Left hindlimb (tissue), 1 donor: ENCODE measurements at regions not wholly inside any gene's neighbourhood (a gene's known extent, or its start where the extent isn't known, plus 50 kb on each side); places are given as distances from the start of the nearest gene placed in this dataset.
"Not testable (repeated sequence)": the region's sequence is repeated elsewhere in the genome, so short reads cannot be mapped to it uniquely, and the experiment has no call there.

Source experiments
- DNase-seq: peaks from one replicate; pipeline ENCODE4 v3.0.0-alpha.2; 2018

GRCh38 chr4:71081192-71081591 lies 87.7 kb downstream of the DCK start:
- no peak for DNase-seq

GRCh38 chr4:71093745-71094144 lies 100.3 kb downstream of the DCK start:
- DNase-seq = no peak

GRCh38 chr4:71094201-71094600 lies 100.8 kb downstream of the DCK start:
- no peak for DNase-seq

DNA sequence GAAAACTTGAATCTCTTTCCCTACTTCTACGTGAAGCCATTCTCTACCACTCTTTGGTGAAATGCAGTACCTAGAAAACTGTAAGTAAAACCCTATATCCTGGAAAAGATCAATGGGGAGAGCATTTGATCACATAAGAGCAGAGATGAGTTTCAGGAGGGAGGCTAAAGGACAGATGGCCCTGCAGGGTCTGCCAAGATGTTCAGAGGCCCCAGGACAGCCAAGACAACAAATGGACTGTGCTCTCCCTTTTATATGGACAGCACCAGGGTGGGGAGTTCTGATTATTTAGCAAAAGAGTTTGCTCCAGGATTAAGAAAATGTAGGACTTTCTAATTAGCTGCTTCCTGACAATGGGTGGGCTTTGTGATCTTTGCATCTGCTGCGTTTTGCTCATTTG lies 101.7 kb downstream of the DCK start:
- no peak for DNase-seq

DNA sequence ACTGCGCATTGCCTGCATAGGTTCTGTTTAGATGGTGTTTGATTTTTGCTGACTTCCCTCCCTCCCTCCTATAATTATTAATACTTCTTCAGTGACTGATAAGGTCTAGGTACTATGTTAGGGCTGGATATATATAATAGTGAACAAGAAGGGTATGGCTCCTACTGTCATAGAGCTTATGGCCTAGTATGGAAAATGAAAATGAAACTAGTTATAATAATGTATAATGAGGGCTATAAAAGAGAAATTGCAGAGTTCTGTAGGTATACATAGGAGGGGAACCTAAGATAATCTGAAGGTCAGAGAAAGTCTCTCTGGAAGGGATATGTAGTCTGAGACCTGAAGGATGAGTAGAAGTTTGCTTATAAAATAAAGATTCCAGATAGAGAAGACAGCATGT lies 102.1 kb downstream of the DCK start:
- DNase-seq = no peak

- no peak for DNase-seq
Measured at GRCh38 chr4:71107726-71108125, 114.3 kb downstream of the DCK start.

DNA sequence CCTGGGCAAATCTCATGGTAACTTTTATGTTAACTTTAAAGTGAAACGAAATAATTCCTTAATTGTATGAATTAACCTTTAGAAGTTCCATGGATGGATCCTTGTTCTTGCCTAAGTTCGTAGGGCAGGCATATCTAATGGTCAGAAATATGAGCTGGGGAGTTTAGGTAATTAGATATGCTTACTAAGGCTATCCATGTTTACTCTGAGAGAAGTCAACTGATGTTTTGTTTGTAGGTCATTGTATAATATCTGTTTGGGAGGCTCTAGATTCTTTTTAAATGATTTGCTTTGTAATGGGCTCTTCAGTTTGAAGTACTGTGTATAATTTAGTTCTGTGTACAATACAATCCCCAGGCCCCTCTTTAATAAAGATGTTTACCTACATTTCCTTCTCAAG lies 117.0 kb downstream of the DCK start:
- DNase-seq = no peak

DNA sequence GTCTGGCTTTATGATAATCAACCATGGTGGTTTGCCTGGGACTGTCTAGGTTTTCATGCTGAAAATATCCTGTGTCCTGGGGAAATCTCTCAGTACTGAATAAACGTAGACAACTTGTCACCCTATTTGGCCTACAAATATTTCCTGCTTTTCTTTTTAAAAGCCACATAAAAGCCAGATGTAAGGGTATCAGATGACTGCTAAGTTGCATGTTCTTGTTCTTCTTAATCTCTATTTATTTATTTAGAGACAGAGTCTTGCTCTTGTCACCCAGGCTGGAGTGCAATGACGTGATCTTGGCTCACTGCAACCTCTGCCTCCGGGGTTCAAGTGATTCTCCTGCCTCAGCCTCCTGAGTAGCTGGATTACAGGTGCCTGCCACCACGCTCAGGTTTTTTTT lies 117.7 kb downstream of the DCK start:
- not testable (repeated sequence) for DNase-seq

- no peak for DNase-seq
Measured at GRCh38 chr4:71113294-71113693, 119.8 kb downstream of the DCK start.

DNA sequence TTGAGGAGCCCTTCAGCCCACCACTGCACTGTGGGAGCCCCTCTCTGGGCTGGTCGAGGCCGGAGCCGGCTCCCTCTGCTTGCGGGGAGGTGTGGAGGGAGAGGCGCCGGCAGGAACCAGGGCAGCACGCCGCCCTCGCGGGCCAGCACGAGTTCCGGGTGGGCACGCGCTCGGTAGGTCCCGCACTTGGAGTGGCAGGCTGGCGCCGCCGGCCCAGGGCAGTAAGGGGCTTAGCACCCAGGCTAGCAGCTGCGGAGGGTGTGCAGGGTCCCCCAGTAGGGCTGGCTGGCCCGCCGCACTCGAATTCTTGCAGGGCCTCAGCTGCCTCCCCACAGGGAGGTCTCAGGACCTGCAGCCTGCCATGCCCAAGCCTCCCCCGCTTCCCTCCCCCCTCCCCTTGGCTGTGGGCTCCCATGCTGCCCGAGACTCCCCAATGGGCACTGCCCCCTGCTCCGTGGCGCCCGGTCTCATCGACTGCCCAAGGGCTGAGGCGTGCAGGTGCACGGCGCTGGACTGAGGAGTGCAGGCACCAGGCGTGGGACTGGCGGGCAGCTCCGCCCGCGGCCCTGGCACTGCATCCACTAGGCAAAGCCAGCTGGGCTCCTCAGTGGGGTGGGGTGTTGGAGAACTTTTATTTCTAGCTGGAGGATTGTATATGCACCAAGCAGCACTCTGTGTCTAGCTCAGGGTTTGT lies 127.5 kb downstream of the DCK start:
- DNase-seq = no peak

DNA sequence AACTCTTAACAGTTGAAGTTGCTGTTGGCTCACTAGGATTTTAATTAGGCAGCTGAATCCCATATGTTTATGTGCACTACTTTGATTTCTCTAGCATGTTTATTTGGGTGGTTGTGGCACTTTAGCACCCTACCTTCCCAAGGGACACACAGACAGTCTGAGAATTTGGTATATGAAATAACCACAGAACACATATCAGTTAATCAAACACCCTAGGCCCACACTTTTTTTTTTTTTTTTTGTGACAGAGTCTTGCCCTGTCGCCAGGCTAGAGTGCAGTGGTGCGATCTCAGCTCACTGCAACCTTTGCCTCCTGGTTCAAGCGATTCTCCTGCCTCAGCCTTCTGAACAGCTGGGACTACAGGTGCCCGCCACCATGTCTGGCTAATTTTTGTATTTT lies 130.5 kb downstream of the DCK start:
- DNase-seq = no peak

DNA sequence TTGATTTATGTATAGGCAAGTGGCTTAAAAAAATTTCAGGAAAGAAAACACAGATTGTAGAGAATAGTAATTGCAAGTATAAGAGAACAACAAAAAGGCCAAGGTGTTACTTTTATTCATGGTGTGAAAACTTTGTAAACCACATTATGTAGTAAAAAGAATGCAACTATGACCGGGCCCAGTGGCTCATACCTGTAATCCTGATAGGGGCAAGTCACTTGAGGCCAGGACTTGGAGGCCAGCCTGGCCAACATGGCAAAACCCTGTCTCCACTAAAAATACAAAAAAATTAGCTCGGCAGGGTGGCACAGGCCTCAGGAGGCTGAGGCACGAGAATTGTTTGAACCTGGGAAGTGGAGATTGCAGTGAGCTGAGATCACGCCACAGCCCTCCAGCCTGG lies 131.7 kb downstream of the DCK start:
- no peak for DNase-seq

DNA sequence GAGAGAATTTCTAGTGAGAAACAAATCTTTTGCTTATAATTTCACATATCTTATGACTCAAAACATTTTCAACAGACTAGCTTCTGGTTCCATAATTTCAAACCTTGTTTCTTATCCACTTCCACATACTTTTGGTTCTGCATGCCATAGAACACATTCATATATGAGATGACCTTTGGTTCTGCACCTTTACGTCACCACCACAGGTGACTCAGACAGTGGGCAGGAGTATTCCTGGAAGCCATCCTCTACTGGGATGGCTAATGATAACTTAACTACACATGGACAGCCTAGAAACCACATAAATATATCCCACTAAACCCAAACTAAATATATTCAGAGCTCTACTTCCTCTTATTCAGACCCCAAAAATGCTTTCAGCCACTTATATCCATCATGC lies 133.3 kb downstream of the DCK start:
- no peak for DNase-seq

DNA sequence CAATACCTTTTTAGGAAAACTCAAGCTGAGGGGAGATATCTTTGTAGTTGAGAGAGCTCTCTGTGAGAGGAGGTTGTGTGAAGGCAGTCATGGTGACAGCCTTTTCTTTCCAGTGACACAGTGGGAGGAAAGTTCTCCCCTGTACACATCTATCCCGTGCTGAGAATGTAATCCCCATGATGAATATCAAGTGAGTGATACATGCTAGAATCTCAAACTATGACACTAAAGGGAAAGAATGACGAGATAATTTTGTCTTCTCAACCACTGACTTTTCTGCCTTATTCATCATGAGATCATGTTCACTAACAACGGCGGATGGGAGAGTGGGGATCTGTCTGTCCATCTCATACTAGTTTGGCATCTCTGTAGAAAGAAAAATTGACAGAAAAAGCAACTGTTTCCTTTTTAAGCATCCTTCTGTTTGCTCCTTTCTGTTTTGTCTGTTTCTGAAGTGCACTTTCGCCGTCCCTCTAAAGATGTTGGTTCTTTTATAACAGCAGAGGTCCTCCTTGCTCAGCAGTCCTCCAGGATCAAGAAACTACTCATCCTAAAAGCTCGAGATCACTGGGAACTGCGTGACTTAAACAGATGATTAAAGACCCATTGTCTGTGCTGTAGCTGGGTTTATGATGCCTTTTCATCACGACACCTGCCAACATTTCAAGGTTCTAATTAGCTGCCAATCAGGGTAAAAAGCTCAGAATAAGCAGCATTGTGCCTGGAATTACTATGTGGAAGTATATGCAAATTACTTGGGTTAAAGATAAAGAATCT lies 137.6 kb downstream of the DCK start:
- DNase-seq = no peak

DNA sequence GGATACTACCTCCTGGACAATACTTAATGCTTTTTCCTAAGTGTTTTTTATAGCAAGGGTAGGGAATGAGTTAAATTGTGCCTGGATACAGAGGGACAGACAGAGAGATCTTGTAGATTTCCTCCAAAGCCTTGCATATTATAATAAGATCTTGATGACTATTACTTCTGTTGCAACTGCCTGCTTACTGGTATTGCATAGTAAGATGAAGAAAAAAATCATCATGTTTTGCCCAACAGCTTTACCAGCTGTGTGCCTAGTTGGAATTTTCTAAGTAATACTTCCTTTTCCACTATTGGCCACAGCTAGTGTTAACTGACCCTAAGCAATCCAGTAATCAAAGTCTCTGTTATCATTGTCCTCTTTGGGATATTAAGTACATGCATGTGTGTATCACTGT lies 139.0 kb downstream of the DCK start:
- DNase-seq = no peak

DNA sequence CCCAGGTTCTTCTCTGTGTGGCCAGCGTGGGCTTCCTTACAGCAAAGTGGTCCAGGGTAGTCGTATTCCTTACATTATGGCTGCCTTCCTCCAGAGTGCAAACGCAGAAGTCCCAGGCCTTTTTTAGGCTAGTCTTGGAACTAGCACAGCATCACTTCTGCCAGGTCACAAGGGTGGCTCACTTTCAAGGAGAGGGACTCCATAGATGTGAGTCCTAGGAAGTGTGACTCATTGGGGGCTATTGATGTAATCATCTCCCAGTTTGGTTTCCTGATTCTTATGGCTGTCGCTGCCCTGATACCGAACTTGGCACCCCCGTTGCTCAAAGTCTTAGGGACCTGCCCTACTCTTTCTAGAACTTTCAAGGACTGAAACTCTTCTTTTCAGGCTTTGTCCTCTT lies 140.0 kb downstream of the DCK start:
- no peak for DNase-seq

GRCh38 chr4:71136071-71136470 lies 142.6 kb downstream of the DCK start:
- DNase-seq = no peak

GRCh38 chr4:71138007-71138615 lies 144.7 kb downstream of the DCK start:
- no peak for DNase-seq

DNA sequence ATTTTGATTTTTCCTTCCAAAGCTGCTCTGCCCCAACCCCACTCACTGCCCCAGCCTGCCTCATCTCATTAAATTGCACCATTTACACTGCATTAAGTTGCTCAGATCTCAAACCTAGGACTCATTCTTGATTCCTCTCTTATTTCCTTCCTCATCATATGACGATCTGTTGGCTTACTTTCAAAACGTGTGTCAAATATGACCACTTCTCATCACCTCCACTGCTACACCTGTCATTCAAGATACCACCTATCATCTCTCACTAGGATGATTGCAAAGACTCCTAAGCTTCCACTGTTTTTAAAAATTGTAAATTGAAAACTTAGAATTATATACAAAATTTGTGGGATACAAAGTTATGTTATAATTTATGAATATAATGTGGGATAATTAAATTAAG lies 147.1 kb downstream of the DCK start:
- DNase-seq = no peak

GRCh38 chr4:71141125-71141524 lies 147.7 kb downstream of the DCK start:
- DNase-seq = no peak

GRCh38 chr4:71147261-71147660 lies 153.8 kb downstream of the DCK start:
- DNase-seq = no peak

DNA sequence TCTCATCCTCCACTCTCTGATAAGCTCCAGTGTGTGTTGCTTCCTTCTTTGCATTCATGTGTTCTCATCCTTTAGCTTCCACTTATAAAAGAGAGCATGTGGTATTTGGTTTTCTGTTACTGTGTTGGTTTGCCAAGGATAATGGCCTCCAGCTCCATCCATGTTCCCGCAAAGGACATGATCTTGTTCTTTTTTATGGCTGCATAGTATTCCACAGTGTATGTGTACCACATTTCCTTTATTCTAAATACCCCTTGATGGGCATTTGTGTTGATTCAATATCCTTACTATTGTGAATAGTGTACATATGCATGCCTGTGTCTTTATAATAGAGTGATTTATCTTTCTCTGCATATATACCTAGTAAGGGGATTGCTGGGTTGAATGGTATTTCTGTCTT lies 155.1 kb downstream of the DCK start:
- DNase-seq = no peak

GRCh38 chr4:71151054-71151453 lies 157.6 kb downstream of the DCK start:
- DNase-seq = no peak

- DNase-seq = no peak
Measured at GRCh38 chr4:71156616-71157015, 163.2 kb downstream of the DCK start.
